HG03342 (cell line): ENCODE measurements at regions not wholly inside any gene's neighbourhood (a gene's known extent, or its start where the extent isn't known, plus 50 kb on each side); places are given as distances from the start of the nearest gene placed in this dataset.
"Not testable (repeated sequence)": the region's sequence is repeated elsewhere in the genome, so short reads cannot be mapped to it uniquely, and the experiment has no call there.

ENCODE experiments used
- ATAC-seq: cut with Tn5 transposase; IDR thresholded peaks from one replicate; pipeline ENCODE4 v1.9.1; 2021; ENCODE audit warnings: mild to moderate bottlenecking, moderate library complexity; ENCODE audit not compliant: unreplicated experiment

GRCh38 chr16:52740766-52741165, 193.8 kb upstream of the TOX3 start:
- ATAC-seq: no peak

GRCh38 chr16:52740333-52740732, 193.4 kb upstream of the TOX3 start:
- no peak for ATAC-seq

DNA sequence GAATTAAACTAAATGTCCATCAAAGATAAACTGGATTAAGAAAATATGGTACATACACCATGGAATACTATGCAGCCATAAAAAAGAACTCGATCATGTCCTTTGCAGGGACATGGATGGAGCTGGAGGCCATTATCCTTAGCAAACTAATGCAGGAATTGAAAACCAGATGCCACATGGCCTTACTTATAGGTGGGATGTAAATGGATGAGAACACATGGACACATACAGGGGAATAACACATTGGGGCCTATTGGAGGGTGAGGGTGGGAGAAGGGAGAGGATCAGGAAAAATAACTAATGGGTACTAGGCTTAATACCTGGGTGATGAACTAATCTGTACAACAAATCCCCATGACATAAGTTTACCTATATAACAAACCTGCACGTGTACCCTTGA, 192.0 kb upstream of the TOX3 start:
- not testable (repeated sequence) for ATAC-seq

GRCh38 chr16:52731219-52731875, 184.4 kb upstream of the TOX3 start:
- ATAC-seq: no peak

DNA sequence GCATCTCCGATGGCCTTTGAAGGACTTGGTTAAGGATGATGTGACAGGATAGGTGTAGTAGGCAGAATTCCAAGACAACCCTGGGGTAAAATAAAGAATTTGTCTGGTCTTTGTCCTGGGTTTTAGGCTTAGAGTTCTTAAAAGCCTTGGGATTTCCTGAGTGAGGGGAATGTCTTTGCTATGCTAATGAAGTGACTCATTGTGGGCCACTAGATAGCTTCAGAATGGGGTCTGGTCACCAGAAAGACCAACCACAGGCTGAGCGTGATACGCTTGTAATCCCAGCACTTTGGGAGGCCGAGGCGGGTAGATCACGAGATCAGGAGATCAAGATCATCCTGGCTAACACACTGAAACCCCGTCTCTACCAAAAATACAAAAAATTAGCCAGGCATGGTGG, 182.8 kb upstream of the TOX3 start:
- no peak for ATAC-seq

GRCh38 chr16:52727849-52728248, 180.9 kb upstream of the TOX3 start:
- no peak for ATAC-seq

DNA sequence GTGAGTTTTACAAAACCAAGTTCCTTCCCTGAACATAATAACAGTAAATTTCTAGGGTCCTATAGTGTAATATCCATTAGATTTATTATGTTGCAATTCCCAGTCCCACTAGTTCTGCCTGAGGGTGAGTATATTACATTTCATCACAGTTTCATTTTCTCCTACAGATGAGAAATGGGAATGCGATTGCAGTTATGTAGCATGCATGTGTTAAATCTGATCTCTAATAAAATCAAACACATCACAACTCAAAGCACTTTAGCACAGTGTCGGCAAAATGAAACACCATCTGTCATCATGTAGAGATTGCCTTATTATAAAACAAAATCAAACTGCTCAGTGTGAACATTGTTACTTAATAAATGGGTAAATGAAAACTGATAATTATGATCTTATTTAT, 180.5 kb upstream of the TOX3 start:
- no peak for ATAC-seq

DNA sequence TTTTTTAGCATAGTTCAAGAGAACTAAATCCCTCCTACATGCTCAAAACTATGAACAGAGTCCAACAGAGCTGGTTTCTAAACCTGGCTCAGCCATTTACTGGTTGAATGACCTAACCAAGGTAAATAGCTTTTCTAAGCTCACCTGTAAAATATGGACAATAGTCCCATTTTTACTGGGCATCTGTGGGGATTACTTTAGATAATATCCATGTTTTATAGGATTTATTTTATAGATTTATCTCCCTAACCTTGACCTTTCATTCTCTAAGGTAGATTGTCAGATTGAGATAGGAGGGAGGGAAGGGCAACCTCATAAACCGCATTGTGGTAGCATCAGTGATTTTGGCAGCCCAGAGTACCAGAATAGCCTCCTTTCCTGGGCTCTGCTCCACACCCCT, 178.5 kb upstream of the TOX3 start:
- ATAC-seq: no peak

GRCh38 chr16:52725043-52725442, 178.1 kb upstream of the TOX3 start:
- ATAC-seq: no peak

GRCh38 chr16:52721331-52721730, 174.4 kb upstream of the TOX3 start:
- ATAC-seq: no peak

- ATAC-seq: no peak
Observed at GRCh38 chr16:52718046-52718445, 171.1 kb upstream of the TOX3 start.

GRCh38 chr16:52713740-52714139, 166.8 kb upstream of the TOX3 start:
- ATAC-seq: no peak

DNA sequence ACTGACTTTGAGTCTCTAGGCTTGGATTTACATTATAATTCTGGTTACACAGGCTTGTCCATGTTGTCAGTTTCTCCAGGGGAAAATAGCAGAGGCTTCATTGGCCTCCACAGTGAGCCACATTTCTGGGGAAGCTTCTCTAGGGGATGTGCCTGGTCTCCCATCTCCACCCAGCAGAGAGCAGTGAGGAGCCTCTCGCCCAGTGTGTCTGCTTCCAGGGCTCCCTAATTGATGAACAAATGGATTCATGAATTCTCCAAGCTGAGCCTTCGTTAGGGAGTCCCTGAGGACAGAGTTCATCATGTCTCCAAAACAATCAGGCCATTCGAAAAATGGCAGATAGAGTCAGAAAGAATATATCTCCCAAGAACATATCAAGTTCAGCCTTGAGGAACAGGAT, 162.4 kb upstream of the TOX3 start:
- no peak for ATAC-seq

DNA sequence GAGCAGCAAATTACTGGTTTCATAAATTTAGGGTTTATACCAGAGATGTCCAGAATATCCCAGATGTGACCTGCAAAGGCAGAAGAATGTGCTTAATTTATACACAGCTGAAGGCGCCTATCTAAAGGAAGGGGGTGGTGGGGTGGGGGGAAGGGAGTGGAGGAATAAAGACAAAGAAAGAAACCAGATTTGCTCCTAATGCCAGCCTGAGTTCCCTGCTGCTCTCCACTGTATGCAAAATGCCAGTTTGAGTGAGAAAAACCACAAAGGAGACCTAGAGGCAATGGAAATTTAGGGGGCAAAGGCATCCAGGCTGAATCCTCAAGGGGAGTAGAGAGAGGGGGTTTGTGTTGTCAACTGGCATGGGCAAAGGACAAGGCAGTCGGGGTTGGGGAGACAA, 161.5 kb upstream of the TOX3 start:
- ATAC-seq: no peak

DNA sequence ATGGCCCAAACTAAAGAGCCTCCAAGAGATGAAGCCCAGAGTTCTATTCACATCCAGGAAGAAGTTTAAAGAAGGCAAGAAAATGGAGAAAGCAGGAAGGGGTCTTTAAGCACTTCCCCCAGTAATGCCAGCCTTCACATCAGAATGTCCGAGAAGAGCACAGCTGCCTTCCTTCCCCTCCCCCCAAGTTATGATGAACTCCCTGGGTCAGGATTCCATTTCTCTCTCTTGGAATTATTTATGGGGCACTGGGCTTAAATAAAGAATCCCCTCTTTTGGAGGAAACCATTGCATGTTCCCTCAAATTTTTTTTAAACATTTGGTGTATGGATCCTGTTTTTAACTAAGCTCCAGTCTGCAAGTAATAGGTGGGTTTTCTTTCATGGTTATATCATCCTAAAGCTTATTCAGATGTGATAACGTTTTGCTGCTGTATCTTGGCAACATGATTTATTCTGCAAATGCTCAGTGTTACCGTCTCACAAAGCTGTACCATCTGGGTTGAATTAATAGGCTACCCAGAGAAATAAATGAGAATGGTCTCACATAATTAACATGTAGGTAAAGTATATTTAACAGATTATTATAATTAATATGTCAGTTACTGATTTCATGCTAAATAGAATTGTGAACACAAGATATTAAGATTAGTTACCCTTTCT, 160.9 kb upstream of the TOX3 start:
- no peak for ATAC-seq

DNA sequence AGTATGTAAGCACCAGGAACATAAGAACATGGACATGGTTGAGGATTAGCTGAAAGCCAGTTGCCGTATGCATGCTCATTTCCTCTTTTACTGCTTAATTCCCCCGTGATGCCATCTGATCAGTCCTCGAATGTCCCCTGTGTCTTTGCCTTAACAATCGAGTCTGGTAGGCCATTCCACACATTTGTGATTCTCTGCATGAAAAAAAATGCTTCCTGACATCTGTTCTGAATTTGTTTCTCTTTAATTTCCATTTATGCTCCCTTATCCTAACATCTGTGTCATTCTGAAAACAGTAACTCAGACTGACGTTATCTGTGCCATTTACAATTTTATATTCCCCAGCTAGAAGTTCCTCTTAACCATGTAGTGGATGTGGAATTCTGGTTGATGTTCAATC, 158.2 kb upstream of the TOX3 start:
- no peak for ATAC-seq

GRCh38 chr16:52697971-52698370, 151.0 kb upstream of the TOX3 start:
- no peak for ATAC-seq

- no peak for ATAC-seq
Observed at GRCh38 chr16:52696126-52696525, 149.2 kb upstream of the TOX3 start.

DNA sequence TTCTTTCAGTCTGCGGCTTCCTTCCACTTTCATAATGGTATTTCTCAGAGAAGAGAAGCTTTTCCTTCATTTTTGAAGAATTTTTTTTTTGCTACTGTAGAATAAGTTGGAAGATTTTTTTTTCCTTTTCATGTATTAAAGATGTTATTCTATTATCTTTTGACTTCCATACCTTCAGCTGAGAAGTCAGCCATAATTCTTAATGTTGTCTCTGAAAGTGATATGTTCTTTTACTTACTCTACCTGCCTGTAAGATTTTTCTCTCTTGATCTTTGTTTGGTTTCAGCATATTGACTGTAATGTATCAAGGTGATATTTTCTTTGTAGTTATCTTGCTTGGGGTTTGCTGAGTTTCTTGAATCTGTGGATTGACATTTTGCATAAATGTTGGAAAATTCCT, 143.5 kb upstream of the TOX3 start:
- ATAC-seq: no peak

GRCh38 chr16:52680993-52681392, 134.1 kb upstream of the TOX3 start:
- ATAC-seq: no peak

GRCh38 chr16:52677501-52677900, 130.6 kb upstream of the TOX3 start:
- no peak for ATAC-seq

DNA sequence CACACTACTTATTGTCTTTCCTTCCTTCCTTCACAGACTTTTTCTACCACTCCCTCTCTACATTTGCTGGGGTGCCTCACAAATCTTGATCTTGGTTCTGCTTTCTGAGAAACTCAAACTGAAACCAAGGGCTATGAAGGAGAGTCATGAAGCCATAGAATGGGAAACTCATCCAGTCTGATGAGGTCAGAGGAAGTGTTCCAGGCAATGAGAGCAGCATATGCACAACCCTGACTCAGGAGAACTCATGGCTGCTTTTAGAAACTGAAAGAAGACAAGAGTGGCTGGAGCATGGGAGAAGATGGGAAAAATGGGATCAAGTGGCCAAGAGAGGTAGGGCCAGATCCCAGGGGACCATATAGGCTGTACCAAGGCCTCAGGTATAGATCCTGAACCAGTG, 130.0 kb upstream of the TOX3 start:
- ATAC-seq: no peak

- no peak for ATAC-seq
Observed at GRCh38 chr16:52671590-52671989, 124.6 kb upstream of the TOX3 start.
